PC-3 (cell line): ENCODE measurements at regions not wholly inside any gene's neighbourhood (a gene's known extent, or its start where the extent isn't known, plus 50 kb on each side); places are given as distances from the start of the nearest gene placed in this dataset.

ENCODE experiments used
- ATAC-seq: fragments of 200-7000 bp; cut with Tn5 transposase; 2 replicates; pipeline ENCODE4 v1.9.1; 2020; ENCODE audit warnings: mild to moderate bottlenecking, moderate library complexity
- BruUV-seq: library from RNA; stranded (reverse); fragments of 400-500 nt; replicated peaks from 2 replicates; lab custom pipeline; 2021; lab: Mats Ljungman, UMichigan
- CTCF ChIA-PET: fragments of 300-600 bp; sonication (Branson Sonifier 250); formaldehyde crosslinking; loops from one replicate; lab custom pipeline; 2022; ENCODE audit warnings: antibody characterized with exemption; lab: Charles Lee
- POLR2A ChIA-PET: fragments of 300-600 bp; sonication (Branson Sonifier 250); formaldehyde crosslinking; loops from one replicate; lab custom pipeline; 2022; ENCODE audit warnings: antibody characterized with exemption; ENCODE audit not compliant: unreplicated experiment; lab: Charles Lee
- DNase-seq: peaks from one replicate; pipeline ENCODE4 v3.0.0-alpha.2; 2015
- H2AFZ ChIP-seq: fragments of 300-600 bp; sonication (generic); 2 replicates; pipeline ENCODE4 v1.6.0; 2016; ENCODE audit warnings: antibody characterized with exemption, low read length
- H3F3A ChIP-seq: fragments of 300-600 bp; sonication (generic); one replicate; pipeline ENCODE4 v1.6.0; 2017; ENCODE audit warnings: antibody characterized with exemption, low read length, control low read depth, mild to moderate bottlenecking; ENCODE audit not compliant: unreplicated experiment
- H3K27ac ChIP-seq: fragments of 300-600 bp; sonication (generic); 2 replicates; pipeline ENCODE4 v1.5.1; 2016; ENCODE audit warnings: mild to moderate bottlenecking, low read length
- H3K27me3 ChIP-seq: fragments of 300-600 bp; sonication (generic); 2 replicates; pipeline ENCODE4 v1.6.1; 2016; ENCODE audit warnings: low read length, mixed read lengths
- H3K36me3 ChIP-seq: fragments of 300-600 bp; sonication (generic); 2 replicates; pipeline ENCODE4 v1.6.1; 2016; ENCODE audit warnings: low read depth, mixed run types, low read length, mixed read lengths
- H3K4me1 ChIP-seq: fragments of 300-600 bp; sonication (generic); 2 replicates; pipeline ENCODE4 v1.5.1; 2016; ENCODE audit warnings: low read length; ENCODE audit not compliant: insufficient read depth
- H3K4me2 ChIP-seq: fragments of 300-600 bp; sonication (generic); 2 replicates; pipeline ENCODE4 v1.6.0; 2016; ENCODE audit warnings: low read length
- H3K4me3 ChIP-seq: fragments of 300-600 bp; sonication (generic); 2 replicates; pipeline ENCODE4 v1.5.1; 2016; ENCODE audit warnings: mild to moderate bottlenecking, low read length, mixed read lengths
- H3K79me2 ChIP-seq: fragments of 300-600 bp; sonication (generic); 2 replicates; pipeline ENCODE4 v1.6.1; 2017; ENCODE audit warnings: low read length, mixed read lengths
- H3K9ac ChIP-seq: fragments of 300-600 bp; sonication (generic); 2 replicates; pipeline ENCODE4 v1.6.0; 2016; ENCODE audit warnings: mild to moderate bottlenecking, low read length
- H3K9me2 ChIP-seq: fragments of 300-600 bp; sonication (generic); replicated peaks from 2 replicates; pipeline ENCODE4 v1.6.1; 2016; ENCODE audit warnings: mixed run types, low read length, mixed read lengths
- H3K9me3 ChIP-seq: fragments of 300-600 bp; sonication (generic); 2 replicates; pipeline ENCODE4 v1.6.1; 2016; ENCODE audit warnings: low read length, mixed read lengths
- H4K20me1 ChIP-seq: fragments of 300-600 bp; sonication (generic); 2 replicates; pipeline ENCODE4 v1.6.1; 2016; ENCODE audit warnings: low read length, mixed read lengths
- EZH2 ChIP-seq: fragments of 300-600 bp; sonication (generic); IDR thresholded peaks from one replicate; pipeline ENCODE4 v1.6.1; 2017; ENCODE audit warnings: antibody characterized with exemption, mild to moderate bottlenecking, low read length; ENCODE audit not compliant: unreplicated experiment
- EZH2phosphoT487 ChIP-seq: fragments of 300-600 bp; sonication (generic); IDR thresholded peaks from 2 replicates; pipeline ENCODE4 v1.6.1; 2018; ENCODE audit warnings: mild to moderate bottlenecking, antibody characterized with exemption, low read length, borderline replicate concordance
- intact Hi-C: fragments of 100-400 bp; cut with micrococcal nuclease; formaldehyde crosslinking; loops from 2 replicates; pipeline ENCODE4 v1.9.0; 2023
- TF ChIP-seq, protein P1 (sequence below): fragments of 300-600 bp; sonication (generic); conservative IDR thresholded peaks from 2 replicates; pipeline ENCODE4 v1.5.1; 2017; ENCODE audit warnings: antibody characterized with exemption, low read depth, mild to moderate bottlenecking, low read length

DNA sequence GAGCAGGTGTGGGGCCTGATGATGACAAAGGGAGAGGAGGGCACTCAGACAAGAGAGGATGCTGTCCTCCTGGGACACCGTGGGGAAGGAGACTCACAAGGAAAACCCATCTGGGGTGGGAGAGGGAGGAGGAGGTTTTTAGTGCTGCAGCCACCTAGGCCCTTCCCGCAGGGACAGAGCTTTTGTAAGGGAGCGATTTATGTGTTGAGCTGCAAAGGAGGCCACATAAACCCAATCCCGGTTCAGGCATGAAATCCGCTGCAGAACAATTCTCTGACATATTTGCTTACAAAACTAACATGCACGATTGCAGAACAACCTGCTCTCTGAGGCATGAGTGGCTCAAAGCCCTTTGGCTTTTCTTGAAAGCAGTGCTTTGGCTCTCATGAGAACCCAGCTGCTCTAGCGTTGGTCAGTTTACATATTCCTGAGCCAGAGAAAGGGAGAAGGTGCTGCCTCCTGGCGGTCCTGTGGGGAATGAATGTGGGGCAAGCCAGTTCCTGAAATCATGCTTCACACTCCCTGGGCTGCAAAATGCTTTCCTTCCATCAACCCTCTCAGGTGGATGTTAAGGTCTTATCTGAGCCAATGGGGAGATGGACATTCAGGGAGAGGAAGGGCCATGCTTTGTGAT is 122.4 kb upstream of the NLRP1 start:
- no peak overlapping the region for H2AFZ ChIP-seq
- CTCF ChIA-PET, result no interaction called here
- ATAC-seq (no peak), DNase-seq (peak; percentile 58)
- H3K27ac ChIP-seq, result no peak overlapping the region
- no peaks in the 10 kb centered on the region for H4K20me1 ChIP-seq
- peaks cover 5% of the 10 kb centered on the region for H3K4me1 ChIP-seq
- H3K4me2 ChIP-seq, result no peak overlapping the region
- no peaks in the 10 kb centered on the region for H3K9me3 ChIP-seq
- no TSS peak for BruUV-seq
- H3F3A ChIP-seq, result no peaks in the 10 kb centered on the region
- H3K27me3 ChIP-seq, result no peaks in the 10 kb centered on the region
- H3K4me3 ChIP-seq, result no peak overlapping the region
- no peaks in the 10 kb centered on the region for H3K79me2 ChIP-seq
- TF ChIP-seq, protein P1, sequence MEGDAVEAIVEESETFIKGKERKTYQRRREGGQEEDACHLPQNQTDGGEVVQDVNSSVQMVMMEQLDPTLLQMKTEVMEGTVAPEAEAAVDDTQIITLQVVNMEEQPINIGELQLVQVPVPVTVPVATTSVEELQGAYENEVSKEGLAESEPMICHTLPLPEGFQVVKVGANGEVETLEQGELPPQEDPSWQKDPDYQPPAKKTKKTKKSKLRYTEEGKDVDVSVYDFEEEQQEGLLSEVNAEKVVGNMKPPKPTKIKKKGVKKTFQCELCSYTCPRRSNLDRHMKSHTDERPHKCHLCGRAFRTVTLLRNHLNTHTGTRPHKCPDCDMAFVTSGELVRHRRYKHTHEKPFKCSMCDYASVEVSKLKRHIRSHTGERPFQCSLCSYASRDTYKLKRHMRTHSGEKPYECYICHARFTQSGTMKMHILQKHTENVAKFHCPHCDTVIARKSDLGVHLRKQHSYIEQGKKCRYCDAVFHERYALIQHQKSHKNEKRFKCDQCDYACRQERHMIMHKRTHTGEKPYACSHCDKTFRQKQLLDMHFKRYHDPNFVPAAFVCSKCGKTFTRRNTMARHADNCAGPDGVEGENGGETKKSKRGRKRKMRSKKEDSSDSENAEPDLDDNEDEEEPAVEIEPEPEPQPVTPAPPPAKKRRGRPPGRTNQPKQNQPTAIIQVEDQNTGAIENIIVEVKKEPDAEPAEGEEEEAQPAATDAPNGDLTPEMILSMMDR, result peak; percentile 74
- TF ChIP-seq EZH2phosphoT487 (no peak), EZH2 (no peak)
- H3K36me3 ChIP-seq, result no peaks in the 10 kb centered on the region
- POLR2A ChIA-PET, result no interaction called here
- intact Hi-C loops, result loop anchor here (2.0 kb wide), 1 partner anchor 114 kb away; no protein-coding TSS in a partner anchor
- no peak overlapping the region for H3K9ac ChIP-seq
- no peaks in the 10 kb centered on the region for H3K9me2 ChIP-seq

DNA sequence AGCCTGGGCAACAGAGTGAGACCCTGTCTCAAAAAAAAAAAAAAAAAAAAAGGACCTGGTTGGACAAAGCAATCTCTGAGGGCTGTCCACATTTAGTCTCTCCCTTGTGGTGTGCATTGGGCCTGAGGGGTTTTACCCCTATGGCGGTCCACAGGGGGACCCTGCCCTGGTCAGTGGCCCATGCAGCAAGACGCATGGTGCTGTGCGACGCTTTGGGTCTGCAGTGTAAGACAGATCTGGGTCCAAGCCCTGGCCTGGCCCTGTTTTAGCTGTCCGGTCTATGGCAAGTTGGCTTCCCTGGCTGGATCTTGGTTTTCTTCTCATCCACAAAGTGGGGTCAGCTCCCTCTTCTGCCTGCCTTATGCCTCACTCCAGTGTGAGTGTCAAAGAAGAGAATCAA is 123.2 kb upstream of the NLRP1 start:
- no TSS peak for BruUV-seq
- Histone ChIP-seq H3K9me2 (no peaks in the 10 kb centered on the region), H4K20me1 (no peaks in the 10 kb centered on the region), H3K79me2 (no peaks in the 10 kb centered on the region), H3K9ac (no peak overlapping the region), H3K4me1 (peaks cover 5% of the 10 kb centered on the region), H3K4me3 (no peak overlapping the region), H3K27me3 (no peaks in the 10 kb centered on the region), H2AFZ (no peak overlapping the region), H3K9me3 (no peaks in the 10 kb centered on the region), H3K4me2 (no peak overlapping the region), H3K27ac (no peak overlapping the region), H3F3A (no peaks in the 10 kb centered on the region), H3K36me3 (no peaks in the 10 kb centered on the region)
- DNase-seq (no peak), ATAC-seq (no peak)
- no peak for TF ChIP-seq EZH2phosphoT487
- no peak for TF ChIP-seq EZH2
- TF ChIP-seq, protein P1, result no peak
- intact Hi-C loops, result loop anchor here (2.0 kb wide), 1 partner anchor 115 kb away; no protein-coding TSS in a partner anchor
- CTCF ChIA-PET, result interaction anchor here (0.6 kb wide), 1 partner anchor 321 kb away, joined by 3 read pairs; no protein-coding TSS in a partner anchor
- POLR2A ChIA-PET, result no interaction called here

- TF ChIP-seq EZH2 (no peak), EZH2phosphoT487 (no peak)
- TF ChIP-seq, protein P1, result no peak
- Histone ChIP-seq H3K27ac (no peak overlapping the region), H2AFZ (no peak overlapping the region), H3K27me3 (no peaks in the 10 kb centered on the region), H3K4me2 (no peak overlapping the region), H3K36me3 (no peaks in the 10 kb centered on the region), H3K9ac (no peak overlapping the region), H3K4me3 (no peak overlapping the region), H3K9me3 (no peaks in the 10 kb centered on the region), H3K9me2 (no peaks in the 10 kb centered on the region), H3K4me1 (peaks cover 5% of the 10 kb centered on the region), H3K79me2 (no peaks in the 10 kb centered on the region), H4K20me1 (no peaks in the 10 kb centered on the region), H3F3A (no peaks in the 10 kb centered on the region)
- no peak for ATAC-seq
- intact Hi-C loops, result no loop called here
- ChIA-PET CTCF (no interaction called here), POLR2A (no interaction called here)
- no peak for DNase-seq
- no TSS peak for BruUV-seq
Measured at GRCh38 chr17:5708344-5708743, 124.0 kb upstream of the NLRP1 start.
